GM18499 (cell line): ENCODE measurements at regions not wholly inside any gene's neighbourhood (a gene's known extent, or its start where the extent isn't known, plus 50 kb on each side); places are given as distances from the start of the nearest gene placed in this dataset.

Experiments
- ATAC-seq: cut with Tn5 transposase; IDR thresholded peaks from one replicate; pipeline ENCODE4 v1.9.1; 2021; ENCODE audit warnings: moderate number of reproducible peaks; ENCODE audit not compliant: insufficient read depth, unreplicated experiment

DNA sequence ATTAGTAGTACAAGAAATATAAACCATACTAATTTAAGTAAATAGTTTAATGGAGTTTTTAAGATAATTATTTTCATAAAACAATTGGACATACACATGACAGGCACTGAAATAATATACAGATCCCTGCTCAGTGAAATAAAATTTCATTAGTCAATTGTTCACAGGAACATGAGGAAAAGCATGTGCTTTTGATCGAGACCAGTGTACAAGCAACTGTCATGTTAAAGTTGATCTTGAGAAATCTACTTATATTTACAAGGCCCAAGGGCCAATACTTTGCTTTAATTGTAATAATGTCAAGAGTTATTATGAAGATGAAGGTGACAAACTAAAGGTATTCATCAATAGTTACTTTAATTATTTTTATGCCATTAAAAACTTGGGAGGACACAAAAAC is 792.7 kb upstream of the LUZP2 start:
- ATAC-seq, result no peak

DNA sequence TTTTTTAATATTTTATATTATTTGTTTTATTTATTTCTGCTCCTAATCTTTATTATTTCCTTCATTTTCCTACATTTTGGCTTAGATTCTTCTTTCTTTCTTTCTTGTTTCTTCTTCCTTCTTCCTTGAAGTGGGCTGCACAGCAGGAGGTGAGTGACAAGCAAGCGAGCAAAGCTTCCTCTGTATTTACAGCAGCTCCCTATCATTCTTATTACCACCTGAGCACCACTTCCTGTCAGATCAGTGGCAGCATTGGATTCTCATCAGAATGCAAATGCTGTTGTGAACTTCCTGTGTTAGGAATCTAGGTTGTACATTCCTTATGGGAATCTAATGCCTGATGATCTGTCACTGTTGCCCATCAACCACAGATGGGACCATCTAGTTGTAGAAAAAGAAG is 784.9 kb upstream of the LUZP2 start:
- no peak for ATAC-seq

DNA sequence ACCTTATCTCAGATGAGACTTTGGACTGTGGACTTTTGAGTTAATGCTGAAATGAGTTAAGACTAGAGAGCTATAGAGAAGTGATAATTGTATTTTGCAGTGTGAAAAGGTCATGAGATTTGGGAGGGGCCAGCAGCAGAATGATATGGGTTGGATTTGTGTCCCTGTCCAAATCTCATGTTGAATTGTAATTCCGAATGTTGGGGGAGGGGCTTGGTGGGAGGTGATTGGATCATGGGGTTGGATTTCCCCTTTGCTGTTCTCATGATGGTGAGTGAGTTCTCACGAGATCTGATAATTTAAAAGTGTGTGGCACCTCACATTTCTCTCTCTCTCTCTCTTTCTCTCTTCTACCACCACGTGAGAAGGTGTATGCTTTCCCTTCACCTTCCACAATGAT is 777.8 kb upstream of the LUZP2 start:
- no peak for ATAC-seq

DNA sequence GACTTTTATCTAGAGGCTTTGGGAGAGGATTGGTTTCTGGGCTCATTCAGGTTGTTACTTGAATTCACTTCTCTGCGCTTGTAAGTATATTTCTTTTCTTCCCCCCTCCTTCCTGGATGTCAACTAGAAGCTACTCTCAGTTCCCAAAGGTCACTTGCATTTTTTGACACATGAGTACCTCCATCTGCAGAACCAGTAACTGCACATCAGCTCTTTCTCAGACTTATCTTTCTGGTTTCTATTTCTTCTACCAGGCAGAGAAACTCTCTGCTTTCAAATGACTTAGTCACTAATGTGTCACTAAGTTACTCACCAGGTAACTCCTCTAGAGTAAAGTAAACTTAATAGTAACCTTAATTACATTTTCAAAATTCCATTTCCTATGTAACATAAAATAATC is 773.0 kb upstream of the LUZP2 start:
- no peak for ATAC-seq

DNA sequence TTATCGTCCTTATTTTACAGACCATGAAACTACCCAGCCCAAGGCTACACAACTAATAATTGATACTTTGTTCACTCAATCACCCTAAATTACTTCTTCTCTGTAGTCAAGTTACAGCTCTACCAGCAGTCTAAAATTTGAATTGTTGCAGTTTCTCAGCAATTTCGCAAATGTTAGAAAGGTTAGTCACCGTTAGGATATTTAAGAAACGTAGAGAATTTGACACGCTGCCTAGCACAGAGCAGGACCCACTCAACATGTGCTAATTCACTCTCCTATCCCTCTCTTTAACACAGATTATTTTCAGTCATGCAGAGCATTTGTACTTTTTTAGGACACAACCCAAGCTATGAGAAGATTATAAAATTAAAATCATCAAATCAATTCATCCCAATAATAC is 771.1 kb upstream of the LUZP2 start:
- ATAC-seq, result no peak

DNA sequence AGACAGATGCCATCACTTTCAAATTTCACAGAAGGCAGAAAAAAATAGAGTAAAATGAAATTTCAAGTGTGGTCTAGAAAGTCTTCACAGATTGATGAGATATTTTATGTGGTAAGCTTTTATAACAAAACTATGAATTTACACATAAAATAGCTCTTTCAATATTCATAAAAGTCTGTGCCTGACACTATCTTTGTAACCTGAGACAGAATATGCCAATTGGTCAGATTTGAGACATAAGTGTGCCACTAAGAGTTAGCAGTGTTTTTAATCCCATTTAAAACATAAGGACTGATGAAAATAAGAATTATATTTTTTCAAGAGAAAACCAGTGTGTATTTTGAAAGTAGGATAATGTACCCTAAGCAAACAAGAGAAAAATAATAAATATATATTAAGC is 769.5 kb upstream of the LUZP2 start:
- no peak for ATAC-seq

DNA sequence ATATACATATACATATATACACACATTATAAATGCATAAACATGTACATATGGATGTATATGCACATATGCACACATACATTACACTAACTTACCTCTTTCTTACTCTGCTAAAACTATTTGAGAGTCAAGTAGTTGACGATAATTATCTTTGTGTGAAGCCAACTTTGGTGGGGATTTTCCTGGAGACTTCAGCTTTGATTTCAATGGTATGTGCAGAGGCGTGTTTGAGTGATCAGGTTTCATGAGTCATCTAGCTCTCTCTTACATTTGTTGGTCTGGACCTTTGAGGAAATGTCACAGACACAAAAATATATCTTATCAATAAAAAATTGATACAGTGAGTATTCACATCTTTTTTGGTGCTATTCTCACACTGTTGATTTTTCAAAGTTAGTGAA is 769.1 kb upstream of the LUZP2 start:
- no peak for ATAC-seq

DNA sequence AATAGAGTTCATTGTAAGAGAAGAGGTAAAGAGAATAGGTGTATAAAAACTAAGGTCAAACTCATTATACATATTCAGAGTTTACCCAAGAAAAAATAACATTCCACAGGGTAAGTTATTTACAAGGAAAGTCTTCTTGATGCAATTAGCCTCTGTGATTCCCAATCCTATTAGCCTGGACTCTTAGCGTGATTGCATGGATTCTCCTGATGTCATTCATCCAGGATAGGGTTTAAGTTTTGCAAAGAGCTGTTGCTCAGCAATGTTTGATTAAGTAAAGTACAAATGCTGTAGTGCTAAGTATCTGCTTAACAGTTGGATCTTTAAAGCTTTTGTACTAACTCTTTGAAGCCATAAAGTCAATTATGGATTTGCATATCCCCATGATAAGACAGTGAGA is 767.8 kb upstream of the LUZP2 start:
- no peak for ATAC-seq

DNA sequence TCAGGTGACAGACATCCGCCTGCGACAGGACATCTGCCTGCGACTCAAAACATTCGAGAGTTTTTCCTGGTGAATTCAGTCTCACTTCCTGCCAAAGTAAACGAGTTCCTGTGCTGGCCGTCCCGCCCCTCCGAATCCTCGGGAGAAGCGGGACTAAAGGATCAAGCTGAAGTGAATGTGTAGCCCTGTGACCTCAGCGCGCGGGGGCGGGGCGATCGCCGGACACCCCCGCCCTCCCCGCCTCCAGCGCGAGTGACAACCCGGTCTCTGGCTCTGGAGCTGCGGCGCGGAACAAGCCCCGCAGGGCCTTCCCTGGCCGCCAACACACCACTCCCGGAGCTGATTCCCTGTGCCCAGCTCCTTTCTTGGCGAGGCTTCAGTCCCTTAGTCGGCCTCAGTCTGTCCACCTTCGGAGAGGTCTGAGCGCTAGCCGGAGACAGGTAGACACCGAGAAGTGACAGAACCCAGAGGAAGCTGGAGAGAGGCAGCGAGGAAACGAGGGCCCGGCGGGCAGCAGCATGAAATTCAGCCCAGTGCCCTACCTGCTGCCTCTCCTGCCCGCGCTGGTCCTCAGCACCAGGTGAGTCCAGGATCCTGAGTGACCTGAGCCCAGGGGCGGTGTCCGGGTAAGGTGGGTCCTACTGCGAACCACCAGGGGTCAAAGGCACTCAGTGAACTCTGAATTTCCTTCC is 766.4 kb upstream of the LUZP2 start:
- no peak for ATAC-seq

DNA sequence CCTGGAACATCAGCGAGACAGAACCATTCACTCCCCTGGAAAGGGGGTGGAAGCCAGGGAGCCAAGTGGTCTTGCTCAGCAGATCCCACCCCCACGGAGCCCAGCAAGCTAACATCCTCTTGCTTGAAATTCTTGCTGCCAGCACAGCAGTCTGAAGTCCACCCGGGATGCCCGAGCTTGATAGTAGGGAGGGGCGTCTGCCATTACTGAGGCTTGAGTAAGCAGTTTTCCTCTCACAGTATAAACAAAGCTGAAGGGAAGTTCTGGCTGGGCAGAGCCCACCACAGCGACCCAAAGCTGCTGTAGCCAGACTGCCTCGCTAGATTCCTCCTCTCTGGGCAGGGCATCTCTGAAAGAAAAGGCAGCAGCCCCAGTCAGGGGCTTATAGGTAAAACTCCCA is 764.8 kb upstream of the LUZP2 start:
- no peak for ATAC-seq

DNA sequence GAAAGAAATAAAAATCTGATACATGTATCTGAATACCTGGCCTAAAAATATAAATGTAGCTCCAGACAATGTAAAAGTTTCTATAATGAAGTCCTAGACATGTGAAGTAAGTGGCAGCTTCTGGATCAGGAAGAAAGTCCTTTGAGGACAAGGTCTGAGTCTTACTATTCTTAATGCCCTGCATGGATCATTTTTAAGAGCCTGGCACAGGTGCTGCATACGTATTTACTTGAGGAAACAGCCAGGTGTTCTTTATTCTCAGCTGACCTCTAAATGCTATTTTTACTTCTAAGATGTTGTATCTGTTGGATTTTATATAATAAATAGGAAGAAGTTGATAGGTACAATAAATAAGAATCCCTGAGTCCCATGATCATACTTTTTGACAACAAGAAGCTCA is 750.0 kb upstream of the LUZP2 start:
- no peak for ATAC-seq

DNA sequence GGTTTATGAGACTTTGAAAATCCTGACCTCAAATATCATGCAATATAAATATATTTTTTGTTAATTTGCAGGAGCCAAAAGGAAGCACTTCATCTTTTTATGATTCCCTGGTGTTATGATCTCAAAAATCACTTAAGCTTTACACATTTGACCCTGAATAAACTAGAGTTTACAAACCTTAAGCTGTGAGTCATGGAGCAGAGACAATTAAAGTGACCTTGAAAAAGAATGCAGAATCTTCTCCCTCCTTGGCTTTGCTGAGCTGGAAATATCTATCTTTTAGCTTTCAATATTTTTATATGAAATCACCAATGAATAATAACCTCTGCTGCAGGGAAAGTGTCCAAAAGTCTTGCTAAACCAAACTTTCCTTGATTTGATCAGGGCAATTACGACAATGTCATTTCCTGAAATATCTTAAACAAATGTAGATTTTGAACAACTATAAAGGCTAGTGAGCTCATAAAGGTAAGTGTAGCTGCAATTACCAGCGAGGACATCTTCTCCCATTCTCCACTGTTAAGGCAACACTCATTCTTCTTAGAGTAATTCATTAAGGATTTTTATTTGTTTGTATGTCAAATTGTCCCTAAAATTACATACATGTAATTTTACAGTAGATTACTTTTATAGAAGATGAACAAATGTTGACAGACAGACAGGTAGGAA is 747.0 kb upstream of the LUZP2 start:
- ATAC-seq, result no peak

DNA sequence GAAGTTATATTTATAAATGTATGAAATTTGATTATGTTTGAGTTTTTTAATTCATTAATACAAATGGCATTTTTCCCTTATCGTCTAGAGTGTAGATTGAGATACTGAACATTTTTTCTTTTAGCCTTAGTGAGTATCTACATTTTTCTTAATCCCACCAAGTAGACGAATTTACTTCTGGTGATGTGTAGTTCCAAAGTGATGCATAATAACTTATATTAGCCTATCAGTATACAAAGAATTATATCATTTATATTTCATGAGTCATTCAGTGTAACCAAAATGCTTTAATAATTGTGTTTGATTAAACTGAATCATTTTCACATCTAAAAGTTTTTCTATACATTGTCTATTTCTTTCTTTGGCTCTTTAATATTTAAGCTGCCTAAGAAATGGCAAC is 745.6 kb upstream of the LUZP2 start:
- no peak for ATAC-seq

DNA sequence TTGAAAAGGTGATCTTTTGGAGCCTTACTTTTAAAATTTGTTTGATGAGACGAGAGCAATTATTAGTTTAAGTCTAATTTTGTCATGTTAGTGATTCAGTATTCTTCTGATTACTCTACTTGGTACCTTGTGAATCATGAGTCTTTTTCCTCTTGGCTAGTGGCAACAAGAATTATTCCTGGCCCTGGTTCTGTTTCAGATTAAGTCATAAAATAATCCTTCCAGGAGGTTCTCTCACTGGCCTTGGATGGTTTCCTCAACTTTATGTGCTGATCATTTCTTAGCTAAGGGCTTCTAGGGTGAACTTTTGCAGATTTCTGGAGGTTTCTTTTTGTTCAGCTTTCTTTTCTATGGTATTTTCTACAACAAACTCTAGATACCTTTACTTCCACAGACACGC is 741.8 kb upstream of the LUZP2 start:
- no peak for ATAC-seq

DNA sequence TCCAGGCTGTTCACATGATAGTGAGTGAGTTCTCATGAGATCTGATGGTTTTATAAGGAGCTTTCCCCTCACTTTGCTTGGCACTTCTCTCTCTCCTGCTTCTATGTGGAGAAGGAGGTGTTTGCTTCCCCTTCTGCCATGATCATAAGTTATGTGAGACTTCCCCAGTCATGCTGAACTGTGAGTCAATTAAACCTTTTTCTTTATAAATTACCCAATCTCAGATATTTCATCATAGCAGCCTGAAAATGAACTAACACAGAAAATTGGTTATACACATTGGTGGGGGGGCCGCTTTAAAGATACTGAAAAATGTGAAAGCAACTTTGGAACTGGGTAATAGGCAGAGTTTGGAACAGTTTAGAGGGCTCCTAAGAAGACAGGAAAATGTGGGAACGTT is 741.1 kb upstream of the LUZP2 start:
- no peak for ATAC-seq

DNA sequence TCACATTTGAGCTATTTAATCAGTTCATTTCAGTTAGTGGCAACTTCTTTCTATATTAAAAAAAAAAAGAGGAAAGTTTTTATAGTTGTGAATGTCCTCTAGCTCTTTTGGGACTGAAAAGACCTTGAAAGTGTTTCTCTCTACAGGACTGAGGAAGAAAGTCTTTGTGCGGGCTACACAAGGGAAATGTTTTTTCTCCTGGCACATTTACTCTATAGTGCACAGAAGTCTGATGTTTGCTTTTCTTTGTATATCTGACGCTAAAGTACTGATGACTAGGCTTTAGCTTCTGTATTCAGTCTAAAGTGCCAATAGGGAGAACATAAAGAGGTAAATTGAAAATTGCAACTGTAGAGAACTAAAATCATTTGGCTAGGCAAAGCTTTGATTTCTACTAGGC is 737.4 kb upstream of the LUZP2 start:
- no peak for ATAC-seq

DNA sequence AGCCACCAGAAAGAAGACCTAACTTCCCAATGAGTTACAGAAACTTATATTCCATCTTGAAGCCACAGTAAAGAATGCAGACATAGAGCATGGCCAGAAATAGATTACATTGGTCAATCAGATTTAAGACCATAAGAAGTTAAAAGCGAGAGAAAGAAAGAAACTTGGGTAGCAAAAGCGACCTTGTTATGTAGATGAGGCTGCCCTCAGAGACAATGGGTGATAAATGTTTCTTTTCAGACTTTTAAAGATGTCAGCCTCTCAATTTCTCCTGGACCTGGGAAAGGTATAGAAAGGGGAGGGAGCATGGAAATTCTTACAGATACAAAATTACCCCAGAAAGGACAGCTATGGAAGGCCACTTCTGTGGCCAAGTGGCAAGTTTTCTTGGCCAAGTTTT is 732.6 kb upstream of the LUZP2 start:
- no peak for ATAC-seq

DNA sequence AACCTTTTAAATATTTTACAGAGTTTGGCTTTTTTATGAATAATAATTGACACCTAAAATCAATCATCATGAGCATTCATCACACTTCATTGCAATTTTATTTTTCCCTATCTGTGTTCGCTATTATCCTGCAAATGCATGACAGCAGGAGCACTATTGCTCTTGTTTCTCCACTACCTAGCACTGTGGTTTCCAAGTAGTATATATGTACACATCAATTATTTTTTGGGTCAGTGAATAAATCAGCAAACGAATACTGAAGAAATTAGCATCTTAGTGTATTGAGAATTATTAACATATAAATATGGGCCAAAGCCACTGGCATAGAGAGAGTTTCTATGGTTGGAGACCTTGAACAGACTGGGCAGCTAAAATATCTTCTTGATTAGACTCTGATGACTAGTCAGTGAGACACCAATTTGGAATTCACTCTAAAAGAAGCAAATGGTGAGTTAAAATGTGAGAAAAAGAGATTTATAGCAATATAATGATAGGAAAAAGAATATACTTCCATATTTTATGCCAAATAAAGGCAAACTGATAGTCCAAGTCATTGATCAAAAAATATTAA is 731.1 kb upstream of the LUZP2 start:
- ATAC-seq, result no peak

DNA sequence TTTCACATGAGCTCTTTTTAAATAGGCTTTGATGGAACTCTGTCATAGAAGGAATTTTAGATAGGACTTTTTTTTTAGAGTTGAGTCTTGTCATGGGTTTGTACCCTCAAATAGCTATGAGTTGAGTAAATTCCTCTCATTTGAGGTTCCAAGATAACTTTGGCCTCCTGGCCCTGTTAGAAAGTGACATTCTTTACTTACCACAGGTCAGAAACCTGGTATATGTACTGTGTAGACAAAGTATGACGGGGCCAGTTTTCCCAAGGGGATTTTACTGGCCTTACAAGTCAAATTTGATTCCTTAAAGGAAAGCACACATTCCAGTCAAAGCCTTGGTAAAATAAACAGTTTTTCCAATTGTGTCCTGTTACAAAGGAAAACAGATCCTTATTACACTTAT is 729.3 kb upstream of the LUZP2 start:
- ATAC-seq, result no peak

DNA sequence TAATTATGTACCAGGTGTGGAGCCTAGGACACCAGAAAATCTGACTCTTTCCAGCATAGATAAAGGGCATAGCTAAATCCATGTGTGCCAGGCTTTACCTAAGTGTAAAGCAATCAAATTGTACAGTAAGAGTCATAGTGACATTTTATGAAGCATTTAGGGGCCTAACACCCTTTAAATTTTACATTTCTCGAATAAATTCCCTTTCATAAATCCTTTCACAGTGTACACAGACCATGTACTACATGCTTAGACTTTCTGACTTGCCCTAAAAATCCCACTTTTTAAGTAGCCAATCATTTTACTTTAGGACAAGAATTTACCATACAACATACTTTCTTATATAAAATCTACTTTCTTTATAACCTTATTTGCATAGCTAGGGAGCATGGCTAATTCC is 727.6 kb upstream of the LUZP2 start:
- ATAC-seq, result no peak

DNA sequence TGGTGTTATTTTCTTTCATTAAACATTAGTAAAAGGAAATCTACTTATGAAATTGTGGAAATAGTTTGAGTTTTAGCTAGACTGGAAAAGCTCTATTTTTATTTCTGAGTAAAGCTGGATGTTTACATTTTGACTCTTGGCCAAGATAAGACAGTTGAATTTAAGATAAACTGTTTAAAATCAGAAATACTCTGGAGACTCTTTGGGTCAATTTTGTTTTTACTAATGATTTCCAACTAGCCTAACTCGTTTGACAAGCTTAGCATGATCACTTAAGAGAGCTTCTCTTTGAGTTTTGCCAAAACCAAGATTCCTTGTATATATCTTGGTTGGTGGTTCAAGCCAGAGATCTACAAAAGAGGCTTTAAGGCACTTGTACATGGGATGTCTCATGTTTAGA is 724.8 kb upstream of the LUZP2 start:
- no peak for ATAC-seq

DNA sequence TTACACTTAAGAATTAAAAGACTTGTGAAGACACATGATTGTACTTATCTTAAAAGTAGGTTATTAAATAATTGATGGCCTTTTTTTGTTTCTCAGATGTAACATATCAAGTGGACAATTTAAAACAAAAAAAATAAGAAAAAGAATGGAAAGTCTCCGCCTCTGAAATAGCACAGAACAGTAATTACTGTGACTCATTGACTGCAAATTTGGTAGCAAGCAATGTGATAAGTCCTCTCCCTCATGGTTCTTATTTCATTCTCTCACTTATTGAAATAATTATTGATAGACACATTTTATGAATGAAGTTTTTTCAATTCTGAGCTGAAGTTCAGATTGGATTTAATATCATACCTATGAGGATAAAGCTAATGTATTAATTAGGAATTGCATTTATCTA is 717.9 kb upstream of the LUZP2 start:
- no peak for ATAC-seq
